Upper lobe of left lung (tissue), 6 donors: ENCODE measurements at regions not wholly inside any gene's neighbourhood (a gene's known extent, or its start where the extent isn't known, plus 50 kb on each side); places are given as distances from the start of the nearest gene placed in this dataset.
A peak's percentile ranks its signal among the peaks of the same experiment; 100 is the strongest.
"Not testable (repeated sequence)": the region's sequence is repeated elsewhere in the genome, so short reads cannot be mapped to it uniquely, and the experiment has no call there.

Experiments
- ATAC-seq, 2 donors: fragments of 200-7000 bp; cut with Tn5 transposase; one replicate each; pipeline ENCODE4 v1.9.1; 2022; ENCODE audit warnings: mild to moderate bottlenecking in 2 of 2, moderate library complexity in 2 of 2; ENCODE audit not compliant: low FRiP score in 2 of 2
- DNase-seq, 2 donors: peaks; one replicate each; pipeline ENCODE4 v3.0.0-alpha.2; 2019 to 2020
- H3K27ac ChIP-seq, 4 donors: fragments of 200-600 bp; sonication (generic); one replicate each; pipeline ENCODE4 v1.5.1; 2016 to 2019
- H3K27me3 ChIP-seq, 4 donors: fragments of 200-600 bp; sonication (generic); one replicate each; pipeline ENCODE4 v1.5.1; 2017 to 2019
- H3K36me3 ChIP-seq, 4 donors: fragments of 200-600 bp; sonication (generic); one replicate each; pipeline ENCODE4 v1.5.1; 2016 to 2019
- H3K4me1 ChIP-seq, 4 donors: fragments of 200-600 bp; sonication (generic); one replicate each; pipeline ENCODE4 v1.5.1; 2018 to 2019
- H3K4me3 ChIP-seq, 4 donors: fragments of 200-600 bp; sonication (generic); one replicate each; pipeline ENCODE4 v1.5.1; 2017 to 2019; ENCODE audit warnings: mild to moderate bottlenecking in 2 of 4, moderate library complexity in 1 of 4
- H3K9me3 ChIP-seq, 4 donors: fragments of 200-600 bp; sonication (generic); one replicate each; pipeline ENCODE4 v1.5.1; 2018 to 2019
- EP300 ChIP-seq, 4 donors: sonication (generic); formaldehyde crosslinking; IDR thresholded peaks; one replicate each; pipeline ENCODE4 v1.5.1; 2017; ENCODE audit warnings: antibody characterized with exemption in 4 of 4, control low read depth in 2 of 4
- POLR2A ChIP-seq, 4 donors: fragments of 450-650 bp; IDR thresholded peaks; one replicate each; pipeline ENCODE4 v1.5.1; 2016 to 2017; ENCODE audit warnings: antibody characterized with exemption in 4 of 4, mild to moderate bottlenecking in 2 of 4
- POLR2AphosphoS5 ChIP-seq, 2 donors: sonication (generic); formaldehyde crosslinking; IDR thresholded peaks; one replicate each; pipeline ENCODE4 v1.5.1; 2017; ENCODE audit warnings: antibody characterized with exemption in 2 of 2
- WGBS, 2 donors: methylation state at CpG; one replicate each; pipeline ENCODE4 v1.1.5; 2017 to 2018; 5-methylcytosine and 5-hydroxymethylcytosine counted together
- TF ChIP-seq, protein P1 (sequence below), 6 experiments: fragments of 450-650 bp in 4 of 6; fragments of 200-600 bp in 2 of 6; sonication (generic) in 2 of 6; IDR thresholded peaks; one replicate each; pipeline ENCODE4 v1.5.1; 2016 to 2019; ENCODE audit warnings: antibody characterized with exemption in 6 of 6
- donor health status: DM: no; HTN: no; CAD: no; lungs with moderate emphysema.
- donor health status: DM: no; HTN: yes; CAD: no; lungs with severe emphysema.

DNA sequence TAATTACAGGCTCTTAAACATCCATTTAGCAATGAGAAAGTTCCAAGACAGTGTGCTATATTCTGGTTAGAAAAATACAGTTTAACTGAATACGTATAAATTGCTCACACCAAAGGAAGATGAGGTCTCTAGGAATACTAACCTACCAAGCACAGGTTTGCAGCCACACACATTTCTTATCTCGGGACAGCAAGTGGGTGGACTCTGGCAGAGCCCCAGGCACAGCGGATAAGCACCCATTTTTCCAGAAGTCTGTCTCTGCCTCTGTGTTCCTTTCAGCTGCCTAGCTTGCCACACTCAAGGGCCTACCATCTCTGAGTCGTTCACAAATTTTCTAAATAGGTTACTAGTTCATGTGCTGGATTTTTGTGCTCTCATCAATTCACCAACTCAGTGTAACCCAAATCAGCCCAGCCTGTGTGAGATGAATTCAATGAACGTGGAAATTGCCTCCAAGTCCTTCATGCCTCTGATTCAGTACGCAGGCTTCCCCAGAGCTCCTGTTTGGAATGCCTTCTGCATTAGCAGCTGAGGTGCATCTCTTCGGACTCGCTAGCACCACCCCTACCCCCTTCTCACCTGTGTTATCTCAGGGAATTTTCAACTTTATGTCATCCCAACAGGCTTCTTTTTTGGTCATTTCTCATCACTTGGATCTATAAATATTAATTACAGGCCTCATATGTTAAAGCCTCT is 581.0 kb upstream of the CDH11 start:
- Histone ChIP-seq H3K4me1 (no peaks in the 10 kb centered on the region), H3K36me3 (no peaks in the 10 kb centered on the region), H3K27ac (peak overlapping the region in 1 of 4 donors; percentile 14), H3K4me3 (no peak overlapping the region), H3K27me3 (no peaks in the 10 kb centered on the region), H3K9me3 (no peaks in the 10 kb centered on the region)
- DNase-seq (no peak), ATAC-seq (no peak)
- WGBS, 2 donors = 68 to 78% methylated on average over 8 of the region's 8 CpGs
- TF ChIP-seq POLR2AphosphoS5 (IDR thresholded peaks at IDR 0.05) (no peak), POLR2A (IDR thresholded peaks at IDR 0.05) (no peak), EP300 (IDR thresholded peaks at IDR 0.05) (no peak)
- TF ChIP-seq, protein P1, sequence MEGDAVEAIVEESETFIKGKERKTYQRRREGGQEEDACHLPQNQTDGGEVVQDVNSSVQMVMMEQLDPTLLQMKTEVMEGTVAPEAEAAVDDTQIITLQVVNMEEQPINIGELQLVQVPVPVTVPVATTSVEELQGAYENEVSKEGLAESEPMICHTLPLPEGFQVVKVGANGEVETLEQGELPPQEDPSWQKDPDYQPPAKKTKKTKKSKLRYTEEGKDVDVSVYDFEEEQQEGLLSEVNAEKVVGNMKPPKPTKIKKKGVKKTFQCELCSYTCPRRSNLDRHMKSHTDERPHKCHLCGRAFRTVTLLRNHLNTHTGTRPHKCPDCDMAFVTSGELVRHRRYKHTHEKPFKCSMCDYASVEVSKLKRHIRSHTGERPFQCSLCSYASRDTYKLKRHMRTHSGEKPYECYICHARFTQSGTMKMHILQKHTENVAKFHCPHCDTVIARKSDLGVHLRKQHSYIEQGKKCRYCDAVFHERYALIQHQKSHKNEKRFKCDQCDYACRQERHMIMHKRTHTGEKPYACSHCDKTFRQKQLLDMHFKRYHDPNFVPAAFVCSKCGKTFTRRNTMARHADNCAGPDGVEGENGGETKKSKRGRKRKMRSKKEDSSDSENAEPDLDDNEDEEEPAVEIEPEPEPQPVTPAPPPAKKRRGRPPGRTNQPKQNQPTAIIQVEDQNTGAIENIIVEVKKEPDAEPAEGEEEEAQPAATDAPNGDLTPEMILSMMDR (IDR thresholded peaks at IDR 0.05) = no peak

DNA sequence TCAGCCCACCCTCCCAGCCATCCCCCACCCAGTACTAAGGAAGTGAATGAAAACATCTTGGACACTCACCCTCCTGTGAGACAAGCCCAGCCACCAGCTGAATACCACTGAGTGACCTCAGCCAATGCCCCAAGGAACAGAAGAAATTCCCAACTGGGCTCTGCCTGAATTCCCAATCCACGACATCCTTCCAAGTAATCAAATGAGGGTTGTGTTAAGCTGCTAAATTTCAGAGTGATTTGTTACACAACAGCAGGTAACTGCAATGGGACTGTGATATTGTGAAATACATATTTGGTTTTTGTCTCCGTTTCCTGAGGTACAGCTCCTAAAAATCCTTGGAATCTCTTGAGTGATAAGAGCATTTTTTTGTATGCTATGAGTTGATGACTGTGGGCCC is 578.7 kb upstream of the CDH11 start:
- WGBS, 2 donors = 30 to 45% methylated on average over 2 of the region's 2 CpGs
- Histone ChIP-seq H3K27ac (no peak overlapping the region), H3K27me3 (no peaks in the 10 kb centered on the region), H3K36me3 (no peaks in the 10 kb centered on the region), H3K4me1 (no peaks in the 10 kb centered on the region), H3K4me3 (no peak overlapping the region), H3K9me3 (no peaks in the 10 kb centered on the region)
- no peak for DNase-seq
- no peak for TF ChIP-seq POLR2A (IDR thresholded peaks at IDR 0.05)
- no peak for TF ChIP-seq EP300 (IDR thresholded peaks at IDR 0.05)
- TF ChIP-seq, protein P1 (IDR thresholded peaks at IDR 0.05) = no peak
- no peak for TF ChIP-seq POLR2AphosphoS5 (IDR thresholded peaks at IDR 0.05)
- no peak for ATAC-seq

DNA sequence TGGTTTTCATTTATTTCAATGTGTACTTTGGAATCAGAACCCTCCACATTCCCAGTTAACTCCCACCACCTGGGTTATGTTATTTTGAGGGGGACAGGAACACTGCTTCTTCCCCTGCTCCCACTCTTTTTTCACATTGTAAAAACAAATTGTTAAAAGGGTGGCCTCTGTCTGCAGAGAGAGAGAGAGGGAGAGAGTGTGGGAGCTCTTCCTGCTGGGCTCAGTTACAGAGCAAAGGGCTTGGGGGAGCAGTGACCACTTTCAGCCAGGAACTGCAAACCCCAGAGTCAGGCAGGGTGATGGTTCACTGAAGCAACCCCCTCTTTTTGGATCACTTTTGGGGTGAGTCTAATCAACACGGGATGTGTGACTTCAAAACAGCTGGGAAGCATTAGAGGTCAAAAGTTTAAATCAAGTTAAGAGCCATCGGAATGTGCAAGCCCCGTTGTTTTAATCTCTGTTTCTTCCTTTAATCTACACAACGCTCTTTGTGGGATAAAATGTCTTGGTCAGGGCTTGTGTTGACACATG is 577.0 kb upstream of the CDH11 start:
- DNase-seq (no peak), ATAC-seq (peak; percentile 15 to 31)
- TF ChIP-seq EP300 (IDR thresholded peaks at IDR 0.05) = no peak
- TF ChIP-seq POLR2AphosphoS5 (IDR thresholded peaks at IDR 0.05) = no peak
- TF ChIP-seq POLR2A (IDR thresholded peaks at IDR 0.05) = no peak
- TF ChIP-seq, protein P1 (IDR thresholded peaks at IDR 0.05) = no peak
- Histone ChIP-seq H3K9me3 (no peaks in the 10 kb centered on the region), H3K27ac (no peak overlapping the region), H3K36me3 (no peaks in the 10 kb centered on the region), H3K4me3 (no peak overlapping the region), H3K4me1 (no peaks in the 10 kb centered on the region), H3K27me3 (no peaks in the 10 kb centered on the region)
- 22 to 35% methylated on average over 4 of the region's 4 CpGs for WGBS, 2 donors

DNA sequence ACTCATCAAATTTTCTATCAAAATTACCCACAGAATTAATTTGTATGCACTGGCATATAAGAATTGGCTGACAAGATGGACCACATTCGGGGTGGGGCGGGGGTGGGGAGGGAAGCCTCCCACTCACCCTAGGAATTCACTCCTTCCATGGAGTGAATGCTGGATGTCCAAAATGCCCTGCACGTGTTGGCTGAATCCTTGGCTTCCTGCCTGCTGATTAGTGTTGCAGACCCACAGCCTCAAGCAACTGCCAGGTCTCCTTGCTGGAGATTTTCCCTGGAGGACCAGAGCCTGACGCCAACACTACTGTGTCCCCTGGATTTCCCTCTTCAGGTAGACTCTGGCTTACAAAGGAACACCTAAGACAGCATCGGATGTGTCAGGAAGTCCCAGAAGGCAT is 575.7 kb upstream of the CDH11 start:
- Histone ChIP-seq H3K27ac (no peak overlapping the region), H3K4me3 (no peak overlapping the region), H3K36me3 (no peaks in the 10 kb centered on the region), H3K4me1 (no peaks in the 10 kb centered on the region), H3K27me3 (no peaks in the 10 kb centered on the region), H3K9me3 (no peaks in the 10 kb centered on the region)
- TF ChIP-seq, protein P1 (IDR thresholded peaks at IDR 0.05) = no peak
- TF ChIP-seq EP300 (IDR thresholded peaks at IDR 0.05) = no peak
- no peak for TF ChIP-seq POLR2A (IDR thresholded peaks at IDR 0.05)
- no peak for TF ChIP-seq POLR2AphosphoS5 (IDR thresholded peaks at IDR 0.05)
- WGBS, 2 donors = 79 to 86% methylated on average over 4 to 5 of the region's 5 CpGs
- no peak for ATAC-seq
- DNase-seq = no peak

DNA sequence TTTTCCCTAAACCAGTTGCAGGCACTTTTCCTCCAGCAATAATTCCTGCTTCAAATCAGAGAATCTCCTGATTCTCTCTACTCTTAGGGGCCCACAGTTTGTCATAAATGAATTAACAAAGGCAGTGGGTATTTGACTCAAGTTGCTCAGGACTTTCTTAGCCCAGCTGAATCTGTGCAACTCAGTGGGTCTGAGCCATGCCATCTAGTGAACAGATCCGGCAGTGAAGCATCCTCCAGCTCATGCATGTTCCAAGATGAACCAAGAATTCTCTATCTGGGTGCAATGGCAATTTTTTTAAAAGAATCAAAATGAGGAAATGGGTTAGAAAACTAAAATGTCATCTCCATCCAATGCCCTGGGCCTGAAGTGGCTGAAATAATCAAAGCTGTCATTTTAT is 575.2 kb upstream of the CDH11 start:
- TF ChIP-seq POLR2AphosphoS5 (IDR thresholded peaks at IDR 0.05) (no peak), EP300 (IDR thresholded peaks at IDR 0.05) (no peak), POLR2A (IDR thresholded peaks at IDR 0.05) (no peak)
- TF ChIP-seq, protein P1 (IDR thresholded peaks at IDR 0.05) = no peak
- Histone ChIP-seq H3K4me1 (no peaks in the 10 kb centered on the region), H3K4me3 (no peak overlapping the region), H3K9me3 (no peaks in the 10 kb centered on the region), H3K27ac (no peak overlapping the region), H3K27me3 (no peaks in the 10 kb centered on the region), H3K36me3 (no peaks in the 10 kb centered on the region)
- DNase-seq = no peak
- 81 to 85% methylated on average over 1 of the region's 1 CpG for WGBS, 2 donors
- no peak for ATAC-seq

DNA sequence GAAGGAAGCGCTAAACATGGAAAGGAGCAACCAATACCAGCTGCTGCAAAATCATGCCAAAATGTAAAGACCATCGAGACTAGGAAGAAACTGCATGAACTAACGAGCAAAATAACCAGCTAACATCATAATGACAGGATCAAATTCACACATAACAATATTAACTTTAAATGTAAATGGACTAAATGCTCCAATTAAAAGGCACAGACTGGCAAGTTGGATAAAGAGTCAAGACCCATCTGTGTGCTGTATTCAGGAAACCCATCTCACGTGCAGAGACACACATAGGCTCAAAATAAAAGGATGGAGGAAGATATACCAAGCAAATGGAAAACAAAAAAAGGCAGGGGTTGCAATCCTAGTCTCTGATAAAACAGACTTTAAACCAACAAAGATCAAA is 570.0 kb upstream of the CDH11 start:
- 83 to 93% methylated on average over 3 to 4 of the region's 4 CpGs for WGBS, 2 donors

More for the DNA sequence above, 570.0 kb upstream of the CDH11 start:
- not testable (repeated sequence) for H3K4me3 ChIP-seq, DNase-seq, H3K9me3 ChIP-seq, H3K36me3 ChIP-seq, H3K27me3 ChIP-seq, H3K4me1 ChIP-seq, H3K27ac ChIP-seq, ATAC-seq
